ENCODE measurements at regions not wholly inside any gene's neighbourhood (a gene's known extent, or its start where the extent isn't known, plus 50 kb on each side); places are given as distances from the start of the nearest gene placed in this dataset.

DNA sequence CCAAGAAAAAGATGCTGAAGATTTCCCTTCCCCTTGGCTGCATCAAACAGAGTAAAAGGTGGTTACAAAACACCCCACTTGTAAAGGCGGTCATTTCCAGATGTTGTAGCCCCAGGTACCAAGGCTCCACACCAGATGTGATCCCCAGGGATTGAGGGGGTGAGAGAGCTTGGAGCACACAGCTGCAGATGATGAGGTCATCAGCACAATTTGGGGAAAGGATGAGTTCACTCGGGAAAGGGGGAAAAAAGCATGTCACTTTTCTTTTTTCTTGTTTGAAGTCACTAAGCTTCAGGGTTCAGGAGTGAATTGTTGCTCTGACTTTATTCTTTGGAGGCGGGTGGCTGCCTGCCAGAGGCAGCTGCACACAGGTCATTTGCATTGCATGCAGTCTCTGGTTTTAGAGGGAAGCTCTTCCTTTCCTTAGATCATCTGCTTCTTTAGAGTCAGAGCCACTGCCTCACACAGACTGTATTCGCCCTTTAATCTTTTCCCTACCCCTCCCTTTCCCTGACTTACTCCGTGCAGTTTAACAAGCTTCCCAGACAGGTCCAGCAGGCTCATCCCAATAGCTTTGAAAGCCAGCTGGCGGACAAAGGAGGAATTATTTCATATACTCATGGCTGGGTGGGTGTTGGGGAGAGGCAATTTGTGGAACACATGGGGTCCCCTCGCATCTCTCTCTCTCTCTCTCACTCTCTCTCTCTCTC is 409.3 kb upstream of the SLC24A2 start:
- DNase-seq (ENCODE audit: low spot score): no peak

DNA sequence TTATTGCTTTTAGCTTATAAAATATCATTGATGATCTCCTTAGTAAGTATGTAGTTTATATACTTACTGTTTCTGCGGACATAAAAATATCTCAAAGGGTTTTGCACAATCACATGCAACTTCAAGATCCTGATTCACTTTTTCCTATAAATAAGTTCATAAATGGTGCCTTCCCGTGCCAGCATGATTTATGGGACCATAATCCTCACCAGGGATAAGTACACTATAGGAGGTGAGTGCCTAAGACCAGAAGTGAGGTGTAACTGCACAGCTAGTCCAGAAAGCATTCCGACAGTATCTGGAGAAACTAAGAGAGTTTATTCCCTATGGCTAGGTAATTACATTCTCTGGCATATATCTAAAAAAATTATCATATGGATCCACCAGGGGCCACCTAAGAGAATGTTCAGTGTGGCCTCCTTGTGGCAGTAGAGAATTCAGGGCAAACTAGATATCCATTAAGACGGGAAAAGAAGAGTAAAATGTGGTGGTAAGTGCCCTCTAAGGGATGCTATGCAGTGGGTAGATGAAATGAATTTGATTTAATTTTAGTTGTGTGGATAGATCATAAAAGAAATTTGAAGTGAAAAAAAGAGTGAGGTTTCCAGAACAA is 402.5 kb upstream of the SLC24A2 start:
- DNase-seq (ENCODE audit: low spot score): no peak

GRCh38 chr9:20189871-20190270 is 401.0 kb upstream of the SLC24A2 start:
- DNase-seq (ENCODE audit: low spot score): peak; percentile 52

DNA sequence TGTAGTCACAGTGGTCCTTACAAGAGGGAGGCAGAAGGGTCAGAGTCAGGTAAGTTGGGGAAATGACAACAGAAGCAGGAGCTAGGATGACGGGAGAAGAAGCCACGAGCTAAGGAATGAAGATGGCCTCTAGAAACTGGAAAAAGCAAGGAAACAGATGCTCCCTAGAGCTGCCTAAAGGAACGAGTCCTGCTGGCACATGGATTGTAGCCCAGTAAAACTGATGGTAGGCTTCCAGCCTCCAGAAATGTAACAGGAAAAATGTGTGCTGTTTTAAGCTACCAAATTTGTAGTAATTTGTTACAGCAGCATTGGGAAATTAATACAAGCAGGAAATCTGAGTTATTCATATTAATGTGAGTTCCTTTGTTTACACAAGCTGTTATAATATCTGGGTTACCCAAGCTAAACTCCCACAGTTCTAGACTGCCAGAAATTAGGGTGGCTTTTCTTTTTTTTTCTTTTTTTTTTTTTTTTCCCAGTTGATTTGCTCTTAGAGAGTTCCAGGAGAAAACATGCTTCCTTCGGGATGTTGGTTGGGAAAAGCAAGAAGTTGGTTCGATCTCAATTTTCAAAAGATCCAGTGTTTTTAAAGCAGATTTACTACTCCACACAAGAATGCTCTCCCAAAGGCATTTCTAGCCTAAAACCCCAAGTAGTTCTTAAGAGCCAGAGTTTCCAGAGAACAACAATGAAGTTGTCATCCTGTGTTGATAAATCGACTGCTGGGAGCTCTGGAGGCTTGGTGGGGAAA is 400.0 kb upstream of the SLC24A2 start:
- peak; percentile 91 for DNase-seq (ENCODE audit: low spot score)

- DNase-seq (ENCODE audit: low spot score): no peak
Measured at GRCh38 chr9:20187318-20187717, 398.5 kb upstream of the SLC24A2 start.

GRCh38 chr9:20186823-20187222 is 398.0 kb upstream of the SLC24A2 start:
- no peak for DNase-seq (ENCODE audit: low spot score)

- DNase-seq (ENCODE audit: low spot score): peak; percentile 57
Measured at GRCh38 chr9:20186231-20186630, 397.4 kb upstream of the SLC24A2 start.

DNA sequence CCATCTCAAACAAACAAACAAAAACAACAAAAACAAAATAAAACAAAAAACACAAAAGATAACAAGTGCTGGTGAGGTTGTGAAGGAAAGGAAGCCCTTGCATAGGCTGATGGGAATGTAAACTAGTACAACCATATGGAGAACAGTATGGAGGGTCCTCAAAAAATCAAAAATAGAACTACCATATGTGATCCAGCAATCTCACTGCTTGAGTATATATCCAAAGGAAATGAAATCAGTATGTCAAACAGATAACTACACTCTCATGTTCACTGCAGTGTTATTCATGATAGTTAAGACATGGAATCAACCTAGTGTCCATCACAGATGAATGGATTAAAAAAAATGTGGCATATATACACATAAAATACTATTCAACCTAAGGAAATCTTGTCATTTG is 395.7 kb upstream of the SLC24A2 start:
- no peak for DNase-seq (ENCODE audit: low spot score)

- no peak for DNase-seq (ENCODE audit: low spot score)
Measured at GRCh38 chr9:20178679-20179078, 389.8 kb upstream of the SLC24A2 start.

DNA sequence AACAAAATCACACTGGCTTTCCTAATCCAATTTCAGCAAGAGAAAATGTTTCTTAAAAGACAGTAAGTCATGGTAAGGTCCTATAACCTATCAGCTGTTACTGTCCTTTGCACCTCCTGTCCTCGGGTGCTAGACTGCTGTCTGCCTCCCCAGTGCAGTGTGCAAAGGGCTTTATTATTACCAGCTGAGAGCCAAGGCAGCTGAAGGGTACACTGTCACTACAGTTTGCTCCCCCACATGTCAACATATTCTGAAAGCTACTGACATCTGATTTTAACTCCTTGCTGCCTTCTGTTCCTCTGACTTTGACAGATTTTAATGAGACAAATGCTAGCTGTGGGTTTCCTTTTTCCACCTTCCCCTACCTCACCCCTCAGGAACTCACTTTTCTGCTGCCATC is 389.4 kb upstream of the SLC24A2 start:
- no peak for DNase-seq (ENCODE audit: low spot score)

- no peak for DNase-seq (ENCODE audit: low spot score)
Measured at GRCh38 chr9:20170122-20170521, 381.3 kb upstream of the SLC24A2 start.

DNA sequence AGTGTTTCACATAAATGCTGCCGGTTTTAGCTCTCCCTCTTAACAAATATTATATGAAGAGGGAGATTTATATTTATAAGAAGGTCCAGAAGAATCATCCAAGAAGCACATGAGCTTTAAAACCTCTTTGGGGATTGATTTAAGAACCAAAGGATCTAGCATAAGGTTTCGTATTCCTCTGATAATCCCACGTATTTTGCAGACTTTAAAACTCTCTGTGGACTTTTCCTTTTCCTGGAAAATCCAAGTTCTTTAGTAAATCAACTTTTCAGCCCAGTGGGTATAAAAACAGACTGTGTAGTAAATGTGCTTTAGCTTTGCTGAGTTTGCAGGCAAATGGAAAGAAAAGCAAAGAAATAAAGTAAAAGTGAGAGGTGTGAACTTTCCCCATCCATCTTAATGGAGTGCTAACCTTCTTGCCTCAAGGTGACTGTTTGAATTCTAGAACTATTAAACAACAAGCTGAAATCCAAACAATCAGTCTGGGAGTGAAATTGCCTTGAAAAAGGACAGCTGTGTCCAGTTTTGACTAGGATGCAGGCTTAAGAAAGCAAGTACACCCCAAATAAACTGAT is 363.4 kb upstream of the SLC24A2 start:
- no peak for DNase-seq (ENCODE audit: low spot score)

DNA sequence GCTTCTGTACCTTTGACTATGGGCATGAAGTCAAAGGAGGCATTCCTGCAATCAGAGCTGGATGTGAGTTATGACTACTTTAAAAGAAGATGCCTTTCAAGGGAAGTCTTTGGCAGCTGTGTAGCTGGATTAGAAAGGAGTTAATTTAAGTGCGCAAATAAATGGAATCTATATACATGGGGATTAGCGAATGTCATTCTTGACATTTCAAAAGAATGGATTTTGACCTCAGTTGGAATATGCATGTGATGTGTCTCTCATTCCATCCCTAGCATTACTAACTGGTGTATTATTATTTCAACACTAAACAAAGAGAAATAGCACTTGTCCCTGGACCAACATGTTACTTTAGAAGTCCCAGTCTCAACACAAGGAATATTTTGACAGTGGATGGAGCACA is 359.6 kb upstream of the SLC24A2 start:
- DNase-seq (ENCODE audit: low spot score): no peak

DNA sequence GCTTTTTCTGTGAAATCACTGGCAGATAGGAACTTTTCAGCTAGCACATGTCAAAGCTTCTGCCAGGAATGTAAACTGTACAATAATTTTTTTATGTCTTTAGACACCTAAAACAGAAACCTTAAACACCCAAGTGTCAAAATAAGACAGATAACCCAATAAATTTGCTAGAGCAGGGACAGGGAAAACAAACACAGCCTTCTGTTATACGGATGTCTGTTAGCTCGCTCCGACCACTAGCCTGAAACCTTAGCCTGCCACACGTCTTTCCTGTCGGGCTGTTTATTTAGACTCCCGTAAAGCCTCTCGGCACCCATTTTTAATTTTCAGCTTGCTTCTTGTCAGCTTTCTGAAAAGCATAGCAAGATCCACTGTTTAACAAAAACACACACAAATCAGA is 355.4 kb upstream of the SLC24A2 start:
- DNase-seq (ENCODE audit: low spot score): no peak

DNA sequence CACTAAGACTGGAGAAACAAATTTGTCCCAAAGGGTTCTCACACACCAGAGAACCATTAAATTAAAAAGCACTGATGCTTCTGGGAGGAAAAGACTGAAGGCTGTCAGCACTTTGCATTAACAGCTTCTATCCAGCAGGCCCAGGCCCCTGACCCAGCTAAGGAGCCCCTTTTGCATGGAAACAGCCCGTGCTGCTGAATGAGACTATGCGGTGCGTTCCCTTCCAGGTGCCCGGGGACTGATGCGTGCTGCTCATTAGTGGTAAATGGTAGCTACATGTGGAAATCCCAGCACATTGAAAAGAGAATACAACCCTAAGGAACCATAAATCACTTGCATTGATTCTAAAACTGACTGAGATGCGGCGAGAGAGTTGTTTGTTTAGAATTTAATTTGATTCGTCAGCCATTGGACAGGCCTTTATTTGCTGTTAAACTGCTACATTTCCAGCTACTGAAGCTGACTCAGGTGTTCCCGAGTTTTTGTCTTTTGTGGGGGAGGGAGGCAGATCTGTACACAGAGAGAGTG is 351.0 kb upstream of the SLC24A2 start:
- no peak for DNase-seq (ENCODE audit: low spot score)

GRCh38 chr9:20138841-20139240 is 350.0 kb upstream of the SLC24A2 start:
- no peak for DNase-seq (ENCODE audit: low spot score)

GRCh38 chr9:20138116-20138515 is 349.3 kb upstream of the SLC24A2 start:
- DNase-seq (ENCODE audit: low spot score): no peak

DNA sequence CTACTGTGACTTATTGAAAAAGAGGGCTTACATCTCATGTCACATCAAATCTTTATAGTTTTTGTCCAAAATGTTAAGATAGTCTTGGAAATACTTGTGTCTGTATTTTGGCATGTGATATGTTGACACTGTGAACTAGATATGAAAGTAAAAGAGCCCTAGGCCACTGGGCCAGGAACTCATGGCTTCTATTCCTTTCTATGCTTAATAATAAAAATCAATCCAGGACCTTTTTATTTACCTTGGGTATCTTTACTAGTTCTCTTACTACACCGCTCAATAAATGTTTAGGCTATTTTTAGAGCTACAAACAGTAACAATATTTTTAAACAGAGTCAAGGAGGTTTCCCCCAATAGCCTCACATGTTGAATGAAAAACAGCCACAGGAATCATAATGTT is 348.6 kb upstream of the SLC24A2 start:
- DNase-seq (ENCODE audit: low spot score): no peak

- no peak for DNase-seq (ENCODE audit: low spot score)
Measured at GRCh38 chr9:20135119-20135697, 346.4 kb upstream of the SLC24A2 start.

GRCh38 chr9:20125727-20126126 is 336.9 kb upstream of the SLC24A2 start:
- DNase-seq (ENCODE audit: low spot score): no peak

GRCh38 chr9:20119566-20119965 is 330.7 kb upstream of the SLC24A2 start:
- DNase-seq (ENCODE audit: low spot score): no peak

DNA sequence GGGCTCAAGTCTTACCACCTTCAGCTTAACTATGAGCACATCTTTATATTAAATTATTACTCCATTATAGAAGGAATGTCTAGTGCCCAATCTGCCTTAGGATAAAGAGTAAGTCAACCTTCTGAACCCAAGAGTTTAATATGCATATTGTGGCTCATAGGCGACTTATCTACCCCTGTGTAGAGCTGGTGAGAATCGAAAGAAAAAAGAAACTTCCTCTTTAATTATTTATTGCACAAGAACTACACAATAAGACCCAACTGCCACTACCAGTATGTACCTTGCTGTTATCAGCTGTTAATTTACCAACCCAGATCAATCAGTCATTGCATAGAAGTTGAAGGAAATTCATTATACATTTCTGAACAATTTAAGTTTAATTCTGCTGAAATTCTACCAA is 329.1 kb upstream of the SLC24A2 start:
- no peak for DNase-seq (ENCODE audit: low spot score)

All from cerebellar cortex (tissue), 1 donor.